H4 (cell line): ENCODE measurements at regions not wholly inside any gene's neighbourhood (a gene's known extent, or its start where the extent isn't known, plus 50 kb on each side); places are given as distances from the start of the nearest gene placed in this dataset.
"Not testable (repeated sequence)": the region's sequence is repeated elsewhere in the genome, so short reads cannot be mapped to it uniquely, and the experiment has no call there.

ENCODE experiments used
- DNase-seq: peaks from one replicate; pipeline ENCODE4 v3.0.0-alpha.2; 2015; ENCODE audit warnings: low spot score

DNA sequence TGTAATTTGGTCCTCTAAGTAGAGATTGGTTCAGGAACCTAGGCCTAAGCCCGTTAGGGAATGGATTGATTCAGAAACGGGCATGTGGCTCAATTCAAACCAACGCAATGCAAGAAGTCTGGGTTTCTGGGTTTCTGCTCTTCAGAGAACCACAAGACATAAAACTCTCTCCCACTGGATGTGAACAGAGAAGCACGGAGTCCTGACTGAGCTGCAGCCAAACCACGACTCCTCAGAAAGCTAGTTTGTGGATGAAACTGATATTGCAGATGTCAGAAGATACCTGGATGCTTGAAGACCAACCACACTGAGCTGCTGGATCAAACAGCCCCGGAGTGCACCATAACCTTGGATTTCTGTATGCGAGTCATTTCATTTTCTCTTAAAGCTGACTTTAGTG lies 50.0 kb downstream of the SOD2 start:
- DNase-seq = no peak

DNA sequence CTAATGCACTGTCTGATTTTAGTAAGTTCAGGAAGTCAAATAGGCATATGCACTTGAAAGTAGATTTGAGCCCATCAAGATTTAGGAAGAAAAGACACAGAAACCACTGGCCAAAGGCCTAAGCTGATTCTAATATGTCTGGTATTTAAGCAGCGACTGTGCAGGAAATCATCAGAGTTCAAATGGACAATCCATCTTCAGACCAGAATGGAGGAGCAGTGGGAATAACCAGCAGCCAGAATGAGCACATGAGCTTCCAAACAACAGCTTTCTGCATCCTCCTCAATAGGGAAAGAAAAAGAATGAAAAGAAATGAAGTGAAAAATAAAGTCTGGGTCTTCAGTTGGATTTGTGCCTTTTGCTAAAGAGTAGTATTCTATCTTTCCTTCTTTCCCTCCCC lies 50.6 kb downstream of the SOD2 start:
- DNase-seq = no peak

DNA sequence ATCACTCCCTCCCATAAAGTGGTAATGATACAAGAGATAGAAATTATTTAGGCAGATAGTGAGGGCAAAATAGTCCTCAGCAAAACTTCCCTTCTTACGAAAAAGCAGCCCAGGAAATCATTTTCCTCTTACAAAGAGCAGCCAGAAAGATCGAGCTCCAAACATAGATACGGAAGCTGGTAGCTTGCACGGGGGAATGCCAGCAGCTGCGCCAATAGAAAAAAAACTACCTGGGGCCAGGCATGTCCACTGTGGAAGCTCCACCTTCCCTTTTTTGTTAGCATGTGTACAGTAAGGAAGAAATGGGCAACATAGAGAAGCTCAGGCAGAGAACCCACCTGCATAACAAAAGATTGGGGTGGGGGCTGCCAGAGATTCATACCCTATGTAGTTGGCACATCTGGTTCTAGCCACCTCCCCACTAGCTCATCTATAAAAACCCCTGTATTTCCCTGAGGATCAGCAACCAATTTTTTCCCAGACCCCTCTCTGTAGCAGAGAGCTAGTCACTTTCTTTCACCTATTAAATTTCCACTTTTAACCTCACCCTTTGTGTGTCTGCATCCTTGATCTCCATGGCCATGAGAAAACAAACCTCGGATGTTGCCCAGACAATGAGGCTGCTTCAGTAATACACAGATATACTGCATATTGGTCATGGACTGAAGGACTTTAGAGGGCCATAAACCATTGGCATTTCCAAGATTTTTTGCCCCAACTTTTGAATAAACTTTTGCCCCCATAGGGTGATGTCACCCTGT lies 52.1 kb downstream of the SOD2 start:
- no peak for DNase-seq

DNA sequence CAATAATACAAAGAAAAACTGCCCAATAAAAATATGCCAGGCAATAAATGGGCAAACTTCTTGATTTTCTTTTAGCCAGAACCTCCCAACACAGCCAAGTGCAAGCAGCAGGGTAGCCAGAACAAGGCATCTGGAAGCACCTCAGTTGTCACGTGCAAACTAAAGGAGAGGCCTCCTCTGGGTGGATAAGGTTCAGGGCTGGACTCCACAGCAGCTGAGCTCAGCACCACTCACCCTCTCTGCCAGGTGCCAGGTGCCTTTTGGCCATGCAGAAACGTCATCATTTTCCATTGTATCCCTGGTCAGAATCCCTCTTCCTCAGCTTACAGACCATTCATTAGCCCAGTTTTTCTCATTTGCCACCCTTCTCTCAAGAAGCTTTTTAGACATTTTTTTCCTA lies 52.7 kb downstream of the SOD2 start:
- DNase-seq = no peak

DNA sequence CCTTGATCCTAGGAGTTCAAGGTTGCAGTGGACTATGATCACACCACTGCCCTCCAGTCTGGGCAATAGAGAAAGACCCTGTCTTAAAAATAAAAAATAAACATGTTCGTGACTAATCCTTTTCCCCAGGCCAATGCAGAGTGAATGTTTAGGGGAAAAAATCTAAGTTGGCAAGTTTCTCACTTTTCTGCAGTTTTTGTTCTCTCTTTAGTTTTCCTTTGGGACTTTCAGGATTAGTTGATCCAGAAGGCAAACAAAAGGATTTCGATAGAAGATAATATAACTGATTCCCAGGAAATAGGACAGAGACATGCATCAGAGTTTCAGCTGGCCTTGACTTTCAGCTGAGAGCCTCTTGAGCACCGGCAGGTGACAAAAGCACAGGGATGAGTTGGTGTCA lies 53.3 kb downstream of the SOD2 start:
- no peak for DNase-seq

DNA sequence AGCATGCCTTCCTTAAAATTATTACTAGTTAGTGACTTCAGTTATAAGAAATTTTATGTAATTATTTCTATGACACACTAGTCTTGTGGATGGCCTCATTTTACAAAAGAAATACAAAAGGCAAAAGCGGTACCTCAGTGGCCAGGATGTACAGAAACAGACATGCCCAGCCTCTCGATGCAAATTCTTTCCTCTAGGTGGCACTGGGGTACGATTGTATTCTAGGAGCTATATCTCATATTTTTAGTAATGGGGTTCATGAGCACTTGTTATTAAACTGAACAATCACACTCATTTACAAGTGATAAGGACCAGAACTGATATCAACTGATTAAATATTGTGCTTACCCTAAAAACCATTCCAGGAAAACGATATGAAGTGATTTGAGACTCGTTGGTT lies 59.8 kb downstream of the SOD2 start:
- DNase-seq = no peak

DNA sequence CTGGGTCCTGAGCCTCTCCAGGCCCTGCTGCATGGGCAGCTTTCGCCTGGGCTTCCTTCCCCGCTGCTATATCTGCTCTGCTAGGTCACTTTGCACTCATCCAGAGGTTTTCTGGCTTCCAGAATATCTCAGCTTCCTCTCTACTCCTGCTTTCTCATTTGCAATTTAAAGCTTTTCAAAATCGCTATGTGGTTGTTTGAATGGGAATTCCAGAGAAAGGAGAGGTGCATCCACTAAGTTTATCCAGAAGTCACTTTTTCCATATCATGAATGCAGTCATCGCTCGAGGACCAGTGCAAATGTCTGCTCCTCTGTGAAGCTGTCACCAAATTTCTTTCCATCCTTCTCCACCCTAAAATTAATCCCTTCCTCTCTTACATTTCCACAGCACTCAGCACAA lies 61.2 kb downstream of the SOD2 start:
- no peak for DNase-seq

DNA sequence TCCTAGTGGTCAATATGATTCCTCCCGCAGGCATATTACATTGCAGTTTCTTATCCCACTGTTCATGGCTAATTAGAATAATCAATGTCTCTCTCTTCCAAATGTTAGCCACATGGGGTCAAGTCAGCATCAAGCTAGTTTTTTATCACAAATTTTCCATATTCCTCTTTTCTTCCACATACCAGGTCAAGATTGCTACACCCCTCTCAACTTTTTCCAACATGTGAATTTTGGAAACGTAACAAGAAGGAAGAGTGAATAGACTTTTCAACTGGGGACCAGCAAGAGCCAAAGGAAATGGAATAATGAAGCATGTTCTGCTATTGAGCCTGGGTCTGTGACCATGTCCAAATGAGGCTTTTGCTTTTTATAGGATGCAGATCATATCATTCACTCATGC lies 65.1 kb downstream of the SOD2 start:
- no peak for DNase-seq

DNA sequence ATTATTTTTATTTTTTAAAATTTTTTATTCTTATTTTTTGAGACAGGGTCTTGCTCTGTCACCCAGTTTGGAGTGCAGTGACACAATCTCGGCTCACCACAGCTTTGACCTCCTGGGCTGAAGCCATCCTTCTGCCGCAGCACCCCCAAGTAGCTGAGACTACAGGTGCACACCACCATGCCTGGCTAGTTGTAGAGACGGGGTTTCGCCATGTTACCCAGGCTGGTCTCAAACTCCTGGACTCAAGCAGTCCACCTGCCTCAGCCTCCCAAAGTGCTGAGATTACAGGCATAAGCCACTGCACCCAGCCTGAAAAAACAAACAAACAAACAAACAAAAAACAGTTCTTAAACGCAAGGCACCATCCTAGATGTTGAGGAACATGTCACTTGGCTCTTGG lies 66.5 kb downstream of the SOD2 start:
- not testable (repeated sequence) for DNase-seq

DNA sequence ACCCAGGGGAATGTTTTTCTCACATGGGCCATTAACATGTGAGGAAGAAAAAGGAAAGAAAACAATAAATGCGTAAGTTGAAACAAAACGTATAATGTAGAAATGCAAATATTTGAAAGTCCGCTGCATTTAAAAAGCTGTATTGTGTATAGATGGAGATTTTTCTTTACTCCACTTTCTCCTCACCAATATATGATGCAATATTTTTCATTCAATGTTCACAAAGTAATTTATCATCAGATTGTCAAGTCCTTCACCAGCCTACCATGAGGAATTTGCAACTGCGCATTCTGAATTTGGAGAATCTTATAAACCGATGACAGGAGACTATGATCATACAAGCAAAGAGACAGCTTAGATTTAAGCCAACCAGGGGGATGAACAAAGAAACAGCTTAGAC lies 69.9 kb downstream of the SOD2 start:
- DNase-seq = no peak

DNA sequence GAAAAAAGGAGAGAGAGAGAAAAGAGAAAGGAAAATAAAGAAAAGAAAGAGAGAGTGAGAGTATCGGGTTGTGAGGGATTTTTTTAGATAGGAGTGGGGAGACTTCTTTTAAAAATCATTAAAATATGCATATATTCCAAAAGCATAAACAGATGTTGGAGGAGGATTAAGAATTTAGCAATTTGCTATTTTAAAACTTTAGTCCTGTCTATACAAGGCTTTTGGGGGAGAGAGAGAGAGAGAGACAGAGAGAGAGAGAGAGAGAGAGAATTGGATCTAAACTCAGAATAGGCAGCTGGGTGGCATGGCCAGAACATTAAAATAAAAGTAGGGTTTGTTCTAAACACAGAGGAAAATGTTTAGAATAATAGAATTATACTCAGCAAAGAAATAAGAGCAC lies 72.1 kb downstream of the SOD2 start:
- no peak for DNase-seq

DNA sequence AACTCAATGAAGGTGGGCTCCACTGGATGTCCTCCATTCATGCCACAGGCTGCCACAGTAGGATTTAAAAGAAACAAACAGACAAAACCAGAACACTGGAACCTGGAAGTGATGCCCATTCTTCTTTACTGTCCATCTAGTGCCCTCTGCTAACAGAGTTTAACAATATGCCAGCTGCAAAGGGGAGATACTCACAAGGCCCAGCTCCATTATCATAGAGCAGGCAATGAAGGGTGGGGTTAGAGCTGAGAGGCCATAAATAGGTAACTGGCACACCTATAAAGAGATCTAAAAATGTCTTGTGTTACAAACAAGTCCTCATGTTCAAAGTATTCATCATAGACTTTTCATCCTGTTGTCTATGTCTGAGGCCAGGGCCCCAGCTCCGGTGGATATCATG lies 75.6 kb downstream of the SOD2 start:
- no peak for DNase-seq

DNA sequence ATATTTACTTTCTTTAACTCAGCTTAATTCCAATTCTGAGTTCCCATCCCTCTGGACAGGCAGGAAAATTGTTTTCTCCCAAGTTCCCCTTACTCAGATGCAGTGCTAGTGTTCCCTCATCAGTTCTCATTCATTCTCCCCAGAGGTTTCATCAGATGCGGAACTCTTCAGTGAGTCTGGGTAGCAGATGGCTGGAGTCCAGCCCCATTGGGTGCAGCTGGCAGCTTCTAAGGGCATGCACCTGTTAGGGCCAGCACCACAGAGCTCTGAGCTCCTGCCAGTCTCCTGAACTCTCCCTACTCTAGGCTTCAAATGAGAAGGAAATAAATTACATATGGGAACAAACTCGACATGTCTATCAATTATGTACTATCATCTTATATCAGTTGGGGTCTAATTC lies 76.6 kb downstream of the SOD2 start:
- DNase-seq = no peak

DNA sequence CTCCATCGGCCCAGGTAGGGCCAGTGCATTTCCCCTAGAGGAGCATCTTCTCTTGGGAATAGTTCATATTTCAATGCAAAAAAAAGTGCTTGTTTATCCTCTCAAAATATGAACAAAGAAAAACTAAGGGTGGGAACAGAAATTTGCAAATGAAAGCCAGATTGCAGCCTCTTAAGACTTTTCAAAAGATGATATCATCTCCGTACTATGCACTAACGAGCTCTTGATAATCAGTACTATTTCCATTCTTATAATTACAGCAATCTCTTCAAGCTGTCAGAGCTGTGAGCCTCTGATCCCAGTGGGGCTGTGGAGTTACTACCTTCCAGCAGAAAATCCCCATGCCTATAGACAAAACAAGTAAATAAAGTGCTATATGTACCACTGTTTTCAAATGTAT lies 77.1 kb downstream of the SOD2 start:
- no peak for DNase-seq

DNA sequence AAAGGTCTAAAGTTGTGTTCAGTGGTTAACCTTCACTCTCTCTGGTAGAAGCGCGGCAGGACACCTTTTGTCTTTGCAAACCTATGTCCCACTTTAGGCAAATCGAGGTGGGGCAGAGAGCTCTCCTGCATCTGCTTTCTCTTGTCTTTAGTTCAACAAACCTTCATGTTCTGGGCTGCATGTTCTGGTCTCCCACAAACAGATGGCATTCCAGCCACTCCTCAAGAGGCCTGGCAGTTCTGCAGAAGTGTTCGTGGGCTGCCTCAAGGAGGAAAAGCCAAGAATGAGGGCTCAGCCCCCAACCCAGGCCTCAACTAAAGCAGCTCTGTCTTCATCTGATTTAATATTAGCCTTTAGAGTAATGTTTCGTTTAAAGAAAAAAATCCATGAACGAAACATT lies 82.2 kb downstream of the SOD2 start:
- no peak for DNase-seq

DNA sequence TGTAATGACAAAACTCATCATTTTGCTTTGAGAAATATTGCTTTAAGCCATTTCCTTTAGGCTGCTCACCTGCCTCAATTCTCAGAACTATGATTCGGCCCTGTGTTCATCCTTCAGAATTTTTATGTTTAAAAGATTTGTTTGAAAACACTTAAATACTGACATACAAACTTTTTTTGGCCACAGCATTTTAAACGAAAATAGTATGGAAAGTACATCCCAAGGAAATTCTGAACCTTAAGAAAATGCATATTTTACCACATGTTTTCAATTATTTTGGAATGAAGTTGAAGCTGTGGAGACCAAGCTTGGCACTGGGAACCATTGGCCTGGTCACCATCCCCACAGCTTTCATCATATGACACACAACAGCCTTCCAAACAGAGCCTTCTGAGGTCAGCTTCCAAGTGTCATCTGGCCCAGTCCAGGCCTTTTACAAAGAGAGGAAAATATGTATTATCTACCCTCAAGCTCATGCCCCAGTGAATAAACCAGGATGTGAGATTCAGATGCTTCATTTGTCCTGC lies 83.3 kb downstream of the SOD2 start:
- DNase-seq = no peak

DNA sequence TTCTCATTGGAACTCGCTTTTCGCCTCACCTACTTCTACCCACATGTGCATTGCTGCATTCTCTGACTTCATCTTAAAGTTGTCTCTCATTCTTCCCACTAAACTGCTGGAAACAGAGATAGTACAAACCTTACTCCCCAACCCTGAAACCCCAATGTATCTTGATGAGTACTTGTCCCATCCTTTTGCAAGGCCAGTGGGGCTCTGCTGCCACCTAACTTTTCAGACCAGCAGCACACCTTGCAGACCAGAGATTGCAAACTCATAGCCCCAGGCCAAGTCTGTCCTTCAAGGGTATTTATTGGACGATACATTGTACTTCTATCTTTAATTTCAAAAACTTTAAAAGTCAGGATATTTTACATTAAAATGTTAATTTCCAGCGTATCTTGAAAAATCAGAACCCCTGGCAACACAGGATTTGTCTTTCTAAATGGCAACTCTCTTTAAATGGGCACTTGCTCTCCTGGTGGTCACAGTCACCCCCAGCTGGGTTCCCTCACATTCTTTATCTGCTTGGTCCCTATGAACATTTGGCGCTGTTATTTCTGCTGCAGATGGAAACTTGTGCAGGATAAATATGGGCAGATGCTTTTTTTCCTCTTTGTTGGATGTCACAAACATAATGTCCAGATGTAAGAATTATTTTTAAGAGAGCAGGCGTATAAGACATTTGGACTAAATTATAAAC lies 83.9 kb downstream of the SOD2 start:
- DNase-seq = peak; percentile 23

DNA sequence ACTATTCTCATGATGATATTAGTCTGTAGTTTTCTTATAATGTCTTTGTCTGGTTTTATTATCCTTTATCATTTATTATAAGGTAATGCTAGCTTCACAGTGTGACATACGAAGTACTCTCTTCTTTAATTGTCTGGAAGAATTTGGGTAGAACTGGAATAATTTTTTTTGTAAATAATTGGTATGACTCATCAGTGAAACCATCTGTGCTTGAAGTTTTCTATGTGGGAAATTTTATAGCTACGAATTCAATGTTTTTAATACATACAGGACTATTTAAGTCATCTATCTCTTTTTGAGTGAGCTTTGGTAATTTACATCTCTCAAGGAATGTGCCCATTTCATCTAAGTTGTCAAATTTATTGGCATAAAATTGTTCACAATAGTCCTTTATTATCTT lies 86.3 kb downstream of the SOD2 start:
- DNase-seq = no peak

DNA sequence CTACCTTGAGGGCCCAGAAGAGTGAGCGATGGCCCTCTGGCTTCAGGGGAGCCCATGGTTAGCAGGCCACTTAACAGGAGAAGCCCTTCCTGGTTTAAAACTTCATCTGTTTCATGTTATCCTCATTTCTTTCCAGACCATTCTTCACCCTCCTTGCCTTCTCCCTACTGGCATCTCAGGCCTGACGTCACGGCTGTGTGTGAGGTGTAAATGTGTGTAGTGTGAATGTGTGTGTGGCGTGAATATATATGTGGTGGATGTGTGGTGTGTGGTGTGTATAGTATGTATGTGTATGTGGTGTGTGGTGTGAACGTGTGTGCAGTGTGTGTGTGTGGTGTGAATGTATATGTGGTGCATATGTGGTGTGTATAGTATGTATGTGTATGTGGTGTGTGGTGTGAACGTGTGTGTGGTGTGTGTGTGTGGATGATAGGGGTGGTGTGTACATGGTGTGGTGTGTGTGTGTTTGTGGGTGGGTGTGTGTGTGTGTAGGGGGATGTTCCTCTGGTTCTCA lies 88.5 kb downstream of the SOD2 start:
- no peak for DNase-seq

DNA sequence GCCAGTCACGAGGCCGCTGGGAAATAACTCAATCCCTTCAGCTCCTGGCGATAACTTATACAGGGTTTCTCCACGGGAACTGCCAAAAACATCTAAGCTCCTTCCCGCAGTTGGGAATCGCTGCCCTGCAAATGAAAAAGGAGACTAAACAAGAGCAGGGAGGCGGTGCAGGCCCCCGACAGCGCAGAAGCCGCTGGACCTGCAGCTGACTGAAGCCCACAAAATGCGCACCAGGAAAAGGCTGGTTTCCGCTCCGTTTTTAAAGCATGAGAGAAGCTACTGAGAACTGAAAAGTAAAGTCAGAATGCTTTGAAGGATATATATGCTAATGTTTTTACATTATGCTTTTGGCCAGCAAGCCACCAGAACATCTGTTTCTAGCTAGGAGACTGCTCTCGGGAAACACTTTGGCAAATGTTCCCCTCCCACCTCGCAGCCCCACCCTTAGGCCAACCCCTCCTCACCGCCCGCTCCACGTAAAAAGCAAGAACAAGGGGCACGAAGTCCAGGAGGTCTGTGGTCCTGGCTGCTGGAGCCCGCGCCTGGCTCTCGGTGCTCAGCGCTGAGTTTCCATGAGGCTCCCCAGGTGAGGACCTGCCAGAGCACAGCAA lies 90.5 kb downstream of the SOD2 start:
- no peak for DNase-seq

DNA sequence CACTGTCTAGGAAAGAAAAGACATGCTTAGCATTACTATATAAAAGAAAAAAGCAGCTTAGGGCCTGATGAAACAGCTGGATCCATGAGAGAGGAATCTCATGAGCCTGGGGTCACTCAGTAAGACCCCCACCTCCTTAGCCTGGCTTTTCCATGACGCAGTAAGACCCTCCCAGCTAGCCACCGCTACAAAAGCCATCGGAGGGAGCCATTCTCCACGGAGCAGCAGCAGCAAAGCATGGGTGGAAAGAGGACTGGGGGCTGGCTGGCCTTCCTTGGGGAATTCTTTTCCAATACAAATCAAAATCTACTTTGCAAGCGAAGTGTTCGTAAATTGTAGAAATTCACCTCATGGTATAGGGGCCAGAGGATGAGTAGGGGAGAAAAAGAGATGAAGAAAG lies 91.8 kb downstream of the SOD2 start:
- no peak for DNase-seq

DNA sequence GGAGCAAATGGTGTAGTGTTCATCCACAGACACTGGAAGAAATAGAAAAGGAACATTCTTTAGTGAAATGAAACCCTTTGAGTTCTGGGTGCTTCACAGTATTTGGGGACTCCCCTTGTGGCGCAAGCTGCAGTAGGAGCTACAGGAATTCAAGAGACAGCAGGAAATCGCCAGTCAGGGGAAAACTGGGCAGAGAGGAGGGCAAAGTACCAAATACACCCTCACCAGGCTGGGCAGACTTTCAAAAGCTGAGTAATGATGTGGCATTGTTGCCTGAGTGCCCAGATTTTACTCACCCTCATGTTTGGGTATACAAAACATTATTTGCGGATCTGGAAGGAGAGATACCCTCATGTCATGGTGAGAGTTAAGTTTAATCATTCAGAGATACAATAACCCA lies 97.9 kb downstream of the SOD2 start:
- DNase-seq = peak; percentile 73

DNA sequence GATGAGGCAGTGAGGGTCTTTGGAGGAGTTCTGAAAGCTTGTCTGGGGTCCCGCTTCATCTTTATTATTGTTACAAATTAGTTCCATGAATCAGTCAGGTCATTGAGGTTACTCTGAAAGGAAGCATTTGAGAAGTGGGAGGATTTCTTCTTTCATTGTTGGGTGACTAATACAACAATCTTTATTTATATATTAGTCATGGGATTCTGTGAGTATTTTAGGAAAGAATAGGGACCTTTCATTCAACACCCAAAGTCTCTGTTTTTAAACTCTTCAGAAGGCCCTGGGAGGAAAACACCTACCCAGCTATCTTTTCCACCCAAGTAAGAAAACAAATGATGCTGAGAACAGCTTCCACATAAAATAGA lies 98.3 kb downstream of the SOD2 start:
- peak; percentile 57 for DNase-seq
